ENCODE measurements at regions not wholly inside any gene's neighbourhood (a gene's known extent, or its start where the extent isn't known, plus 50 kb on each side); places are given as distances from the start of the nearest gene placed in this dataset.

GRCh38 chr1:10856176-10856683 lies 59.8 kb upstream of the CASZ1 start:
- POLR2A ChIA-PET = no interaction called here
- intact Hi-C loops (cut with micrococcal nuclease) = no loop called here
- FAIRE-seq (no peak), DNase-seq (ENCODE audit: low read depth, low spot score) (no peak)
- H3K4me2 ChIP-seq (ENCODE audit: insufficient read depth, low read length) = no peak overlapping the region
- H3K4me3 ChIP-seq (replicated peaks in 1 of 3; ENCODE audit: insufficient read depth in 1 of 3, low read depth in 1 of 3, low read length in 3 of 3) = no peak overlapping the region
- H3K9me3 ChIP-seq (replicated peaks; ENCODE audit: control insufficient read depth, insufficient read depth, low read length) = no peaks in the 10 kb centered on the region
- no peaks in the 10 kb centered on the region for H3K27me3 ChIP-seq (ENCODE audit: control insufficient read depth in 2 of 2, insufficient read depth in 2 of 2, low read length in 2 of 2)
- no TSS peak for BruUV-seq (replicated peaks)
- no peak overlapping the region for H3K9ac ChIP-seq (replicated peaks; ENCODE audit: extremely low read depth, insufficient read depth, low read length)
- no peaks in the 10 kb centered on the region for H4K20me1 ChIP-seq (replicated peaks; ENCODE audit: control insufficient read depth, extremely low read depth, insufficient read depth, low read length)
- H3K9me1 ChIP-seq (replicated peaks; ENCODE audit: control insufficient read depth, extremely low read depth, insufficient read depth, low read length) = no peaks in the 10 kb centered on the region
- H3K27ac ChIP-seq (ENCODE audit: insufficient read depth, low read depth, low read length) = no peak overlapping the region
- no peaks in the 10 kb centered on the region for H3K36me3 ChIP-seq (ENCODE audit: control insufficient read depth in 2 of 2, extremely low read depth in 1 of 2, insufficient read depth in 2 of 2, low read length in 2 of 2)
- dilution Hi-C loops (cut with MboI; ENCODE audit: extremely low pct_ligation_motif_present, low sequenced_read_pairs) = no loop called here
- CTCF ChIA-PET = interaction anchor here (1.2 kb wide), 1 partner anchor 11 kb away, joined by 3 read pairs; no protein-coding TSS in a partner anchor
- no peaks in the 10 kb centered on the region for H3K79me2 ChIP-seq (ENCODE audit: control insufficient read depth, insufficient read depth, low read length)
- no peak overlapping the region for H2AFZ ChIP-seq (ENCODE audit: low read depth, low read length)
- H3K4me1 ChIP-seq (ENCODE audit: control insufficient read depth, extremely low read depth, insufficient read depth, low read length) = no peaks in the 10 kb centered on the region
- TF ChIP-seq CTCF (IDR thresholded peaks at IDR 0.05; ENCODE audit: extremely low read depth in 1 of 2, insufficient read depth in 1 of 2, low read depth in 1 of 2, low read length in 2 of 2) = no peak
- no peak for TF ChIP-seq FOS (IDR thresholded peaks at IDR 0.05; ENCODE audit: borderline replicate concordance, insufficient read depth, low read length)
- TF ChIP-seq JUN (IDR thresholded peaks at IDR 0.05; ENCODE audit: borderline replicate concordance, insufficient read depth, insufficient read length, low read depth) = no peak
- no peak for TF ChIP-seq POLR2AphosphoS5 (IDR thresholded peaks at IDR 0.05; ENCODE audit: insufficient read depth, low read depth, low read length)
- no peak for TF ChIP-seq MYC (IDR thresholded peaks at IDR 0.05; ENCODE audit: low read depth, low read length)
- TF ChIP-seq MAX (IDR thresholded peaks at IDR 0.05; ENCODE audit: insufficient read depth, insufficient read length) = no peak
- TF ChIP-seq POLR2A (IDR thresholded peaks at IDR 0.05; ENCODE audit: low read depth, low read length) = no peak
- no peak for TF ChIP-seq EZH2 (IDR thresholded peaks at IDR 0.05; ENCODE audit: borderline replicate concordance, low read depth, low read length, severe bottlenecking)
